ENCODE measurements at regions not wholly inside any gene's neighbourhood (a gene's known extent, or its start where the extent isn't known, plus 50 kb on each side); places are given as distances from the start of the nearest gene placed in this dataset.

- TF ChIP-seq GRHL2 (CRISPR knock-in tag; IDR thresholded peaks at IDR 0.05; ENCODE audit: insufficient replicate concordance, severe bottlenecking) (no peak), ZBTB21 (CRISPR knock-in tag; IDR thresholded peaks at IDR 0.05; ENCODE audit: borderline replicate concordance) (no peak), CTCF (IDR thresholded peaks at IDR 0.05) (no peak), TCF7 (CRISPR knock-in tag; IDR thresholded peaks at IDR 0.05; ENCODE audit: low read depth) (no peak), ERG (CRISPR knock-in tag; IDR thresholded peaks at IDR 0.05) (no peak)
These were observed 87.4 kb downstream of the CRYGS start (continued) for GRCh38 chr3:186456731-186457191.

GRCh38 chr3:186454881-186455703 lies 89.1 kb downstream of the CRYGS start:
- CTCF ChIA-PET = interaction anchor here (0.6 kb wide), 2 partner anchors 49 to 127 kb away, joined by 3 read pairs; no protein-coding TSS in a partner anchor
- H3K27me3 Mint-ChIP-seq (ENCODE audit: low read depth) = no peaks in the 10 kb centered on the region
- H3K4me1 Mint-ChIP-seq = peaks cover 4% of the 10 kb centered on the region; the same call in 1 of the 2 replicates
- POLR2A ChIA-PET = no interaction called here
- TF ChIP-seq ZNF219 (CRISPR knock-in tag; IDR thresholded peaks at IDR 0.05; ENCODE audit: borderline replicate concordance) (no peak), TP53 (CRISPR knock-in tag; IDR thresholded peaks at IDR 0.05) (no peak), CTCF (IDR thresholded peaks at IDR 0.05) (no peak), RELA (CRISPR knock-in tag; IDR thresholded peaks at IDR 0.05; ENCODE audit: borderline replicate concordance) (no peak), ATF6 (CRISPR knock-in tag; IDR thresholded peaks at IDR 0.05) (no peak), NR3C1 (CRISPR knock-in tag; conservative IDR thresholded peaks at IDR 0.05; ENCODE audit: low read depth) (no peak)
- no peaks in the 10 kb centered on the region for H3K9me3 Mint-ChIP-seq
- H3K27ac Mint-ChIP-seq = no peak overlapping the region
- DNase-seq (ENCODE audit: low spot score) (no peak), ATAC-seq (no peak)
- no peak overlapping the region for H3K4me3 Mint-ChIP-seq
- no peaks in the 10 kb centered on the region for H3K36me3 Mint-ChIP-seq

GRCh38 chr3:186453531-186453930 lies 90.6 kb downstream of the CRYGS start:
- ATAC-seq = no peak
- Mint-ChIP-seq H3K4me3 (no peak overlapping the region), H3K36me3 (no peaks in the 10 kb centered on the region), H3K27me3 (ENCODE audit: low read depth) (no peaks in the 10 kb centered on the region), H3K4me1 (peaks cover 4% of the 10 kb centered on the region; the same call in 1 of the 2 replicates), H3K27ac (no peak overlapping the region), H3K9me3 (no peaks in the 10 kb centered on the region)
- DNase-seq (ENCODE audit: low spot score) = no peak
- ChIA-PET POLR2A (no interaction called here), CTCF (no interaction called here)
- no peak for TF ChIP-seq CREM (CRISPR knock-in tag; IDR thresholded peaks at IDR 0.05)
- TF ChIP-seq ZNF281 (CRISPR knock-in tag; IDR thresholded peaks at IDR 0.05) = no peak
- TF ChIP-seq JUN (CRISPR knock-in tag; IDR thresholded peaks at IDR 0.05) = no peak
- no peak for TF ChIP-seq NFATC4 (CRISPR knock-in tag; IDR thresholded peaks at IDR 0.05)
- no peak for TF ChIP-seq E2F4 (CRISPR knock-in tag; IDR thresholded peaks at IDR 0.05; ENCODE audit: borderline replicate concordance, low read depth)
- TF ChIP-seq NFE2L1 (CRISPR knock-in tag; IDR thresholded peaks at IDR 0.05) = no peak
- no peak for TF ChIP-seq USF1 (CRISPR knock-in tag; IDR thresholded peaks at IDR 0.05)
- no peak for TF ChIP-seq ZNF219 (CRISPR knock-in tag; IDR thresholded peaks at IDR 0.05; ENCODE audit: borderline replicate concordance)
- no peak for TF ChIP-seq ATF6 (CRISPR knock-in tag; IDR thresholded peaks at IDR 0.05)

Data from WTC11 (cell line).